HL-60/S4 (cell line): ENCODE measurements at regions not wholly inside any gene's neighbourhood (a gene's known extent, or its start where the extent isn't known, plus 50 kb on each side); places are given as distances from the start of the nearest gene placed in this dataset.

Source experiments
- in situ Hi-C: fragments of 300-500 bp; cut with MboI; formaldehyde crosslinking; loops from 2 replicates; pipeline ENCODE4 v1.14.3; 2022; ENCODE audit warnings: low sequenced_read_pairs

DNA sequence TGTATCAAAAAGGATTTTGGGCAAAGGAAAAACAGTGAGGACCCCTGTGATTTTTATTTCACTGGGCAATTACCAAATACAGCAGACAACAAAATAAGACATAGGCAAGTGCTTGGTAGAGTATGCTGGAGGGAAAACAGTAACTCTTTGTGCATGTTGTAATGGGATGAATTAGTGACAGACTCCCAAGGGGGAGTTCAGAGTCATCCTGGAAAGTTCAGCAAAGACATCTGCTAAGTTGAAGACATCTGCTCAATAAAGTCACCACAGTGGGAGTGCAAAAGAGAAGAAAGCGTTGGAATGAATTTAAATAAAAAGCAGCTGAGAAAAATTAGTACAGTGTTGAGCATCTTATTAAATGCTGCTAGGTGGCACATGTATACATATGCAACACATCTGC is 378.8 kb upstream of the ISX start:
- in situ Hi-C loops, result no loop called here

DNA sequence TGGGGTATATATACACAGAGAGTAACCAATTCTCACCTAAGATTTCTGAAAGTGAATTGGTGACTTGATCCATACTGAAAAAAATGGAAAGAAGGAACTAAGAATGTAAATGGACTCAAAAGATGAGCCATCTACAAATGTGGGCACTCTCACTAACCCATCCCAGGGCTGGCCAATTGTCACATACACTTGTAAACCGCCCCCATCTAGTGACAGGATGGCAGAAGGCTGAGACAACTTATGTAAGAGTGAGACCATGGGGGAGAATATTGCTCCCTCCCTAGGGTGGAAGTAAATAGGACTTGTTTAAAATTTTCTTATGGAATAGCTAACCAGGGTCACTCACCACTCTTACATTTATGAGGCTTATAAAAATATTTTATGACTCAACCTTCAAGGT is 377.1 kb upstream of the ISX start:
- in situ Hi-C loops, result no loop called here

DNA sequence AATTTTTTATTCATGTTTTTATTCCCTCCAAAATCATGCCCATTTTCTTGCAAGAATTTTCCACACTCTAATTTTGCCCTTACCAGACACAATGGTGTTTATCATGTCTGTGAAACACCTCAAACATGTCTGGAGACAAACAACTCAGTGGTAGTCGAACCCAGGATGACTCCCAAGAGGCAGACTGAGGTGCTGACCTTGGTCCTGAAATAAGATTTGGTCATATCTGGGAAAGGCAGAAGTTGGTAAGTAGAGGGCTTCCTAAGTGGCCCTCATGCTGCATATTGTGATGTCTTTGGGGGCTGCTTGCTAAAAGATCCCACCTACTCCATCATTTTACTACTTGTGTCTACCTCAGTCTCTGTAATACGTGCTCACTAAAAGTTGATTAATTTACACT is 369.4 kb upstream of the ISX start:
- in situ Hi-C loops, result no loop called here

DNA sequence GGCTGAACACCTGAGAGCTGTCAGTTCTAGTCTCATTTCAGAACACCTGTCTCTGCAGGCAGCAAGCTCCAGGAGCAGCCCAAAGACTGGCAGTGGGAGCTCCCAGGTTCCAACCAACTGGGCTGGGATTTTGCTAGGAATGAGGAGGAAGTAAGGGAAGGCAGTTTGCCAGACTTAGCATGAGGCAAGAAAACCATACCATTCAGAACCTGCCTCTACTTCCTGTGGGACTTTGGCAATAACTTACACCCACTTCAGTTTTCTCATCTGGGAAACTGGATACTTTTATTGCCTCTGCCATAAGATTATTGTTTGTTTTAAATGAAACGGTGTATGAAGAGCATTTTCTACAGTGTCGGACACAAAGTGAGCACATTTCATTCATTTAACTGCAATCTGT is 363.7 kb upstream of the ISX start:
- in situ Hi-C loops, result no loop called here

DNA sequence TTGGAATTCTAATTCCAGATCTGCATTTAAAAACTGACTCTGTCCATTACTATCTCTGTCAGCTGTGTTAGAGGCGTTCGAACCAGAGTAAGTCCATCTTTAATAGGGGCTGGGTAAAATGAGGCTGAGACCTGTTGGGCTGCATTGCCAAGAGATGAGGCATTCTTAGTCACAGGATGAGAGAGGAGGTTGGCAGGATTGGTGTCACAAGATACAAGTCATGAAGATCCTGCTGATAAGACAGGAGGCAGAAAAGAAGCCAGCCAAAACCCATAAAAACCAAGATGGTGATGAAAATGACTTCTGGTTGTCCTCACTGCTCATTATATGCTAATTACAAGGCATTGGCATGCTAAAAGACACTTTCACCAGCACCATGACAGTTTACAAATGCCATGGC is 356.3 kb upstream of the ISX start:
- in situ Hi-C loops, result no loop called here

DNA sequence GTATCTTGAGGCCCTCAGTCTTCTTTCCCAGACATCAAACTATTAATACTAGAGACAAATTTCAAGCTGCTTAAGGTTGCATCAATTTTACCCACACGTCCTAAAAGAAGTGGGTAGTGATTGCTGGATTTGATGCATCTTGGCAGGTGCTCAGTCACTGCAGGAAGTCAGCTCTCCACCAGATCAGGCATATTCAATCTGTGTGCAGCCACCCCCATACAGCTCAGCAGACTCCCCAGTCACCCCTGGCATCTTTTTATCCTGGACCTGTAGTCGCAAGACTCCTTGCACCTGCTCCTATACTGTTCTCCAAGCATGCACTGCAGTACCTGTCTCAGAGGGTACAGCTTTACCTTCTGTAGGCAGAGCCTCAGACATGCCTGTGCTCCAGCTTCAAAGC is 343.1 kb upstream of the ISX start:
- in situ Hi-C loops, result no loop called here

DNA sequence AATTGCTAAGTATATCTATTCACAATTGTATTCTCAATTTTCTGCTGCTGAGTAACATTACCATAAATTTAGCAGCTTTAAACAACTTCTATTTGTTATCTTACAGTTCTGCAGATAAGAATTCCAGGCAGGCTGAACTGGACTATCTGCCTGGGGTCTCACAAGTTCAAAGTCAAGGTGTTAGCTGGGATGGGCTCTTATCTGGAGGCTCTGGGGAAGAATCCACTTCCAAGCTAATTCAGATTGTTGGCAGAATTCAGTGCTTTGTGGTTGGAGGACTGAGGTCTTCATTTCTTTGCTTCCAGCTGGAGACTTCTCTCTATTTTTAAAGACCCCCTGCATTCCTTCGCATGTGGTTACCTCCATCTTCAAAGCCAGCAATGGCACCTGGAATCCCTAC is 329.9 kb upstream of the ISX start:
- in situ Hi-C loops, result no loop called here

DNA sequence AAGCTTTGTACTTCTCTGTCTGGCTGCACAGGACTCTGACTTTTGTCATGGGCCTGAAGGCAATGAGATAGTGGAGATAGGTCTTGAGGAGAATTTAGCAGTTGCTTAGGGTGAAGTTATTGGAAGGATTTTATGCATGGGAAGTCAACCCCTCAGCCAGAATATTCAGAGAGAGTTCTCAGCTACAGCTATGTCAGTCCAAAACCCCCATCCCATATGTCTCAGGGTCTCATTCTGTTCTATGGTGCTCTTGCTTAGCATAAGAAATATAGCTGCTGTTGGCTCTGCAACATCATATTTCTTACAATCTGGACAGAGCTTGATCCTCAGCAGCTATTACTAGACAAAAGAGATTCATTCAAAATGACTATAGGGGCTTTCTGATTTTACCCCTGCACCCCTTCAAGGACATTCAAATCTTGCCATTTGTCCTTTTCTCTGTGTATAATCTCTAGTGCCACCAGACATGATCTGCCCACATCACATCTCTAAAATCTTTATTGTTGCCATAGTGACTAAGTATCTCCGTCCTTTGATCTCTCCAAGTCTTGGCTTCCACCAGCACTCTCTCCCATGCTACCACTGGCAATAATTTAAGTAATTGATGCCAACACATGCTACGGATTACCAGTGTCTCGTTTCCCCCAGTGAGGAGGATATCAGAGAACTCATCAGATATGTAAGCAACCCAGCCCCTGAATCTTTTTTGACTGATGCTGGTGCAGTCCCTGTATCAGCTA is 327.1 kb upstream of the ISX start:
- in situ Hi-C loops, result no loop called here

DNA sequence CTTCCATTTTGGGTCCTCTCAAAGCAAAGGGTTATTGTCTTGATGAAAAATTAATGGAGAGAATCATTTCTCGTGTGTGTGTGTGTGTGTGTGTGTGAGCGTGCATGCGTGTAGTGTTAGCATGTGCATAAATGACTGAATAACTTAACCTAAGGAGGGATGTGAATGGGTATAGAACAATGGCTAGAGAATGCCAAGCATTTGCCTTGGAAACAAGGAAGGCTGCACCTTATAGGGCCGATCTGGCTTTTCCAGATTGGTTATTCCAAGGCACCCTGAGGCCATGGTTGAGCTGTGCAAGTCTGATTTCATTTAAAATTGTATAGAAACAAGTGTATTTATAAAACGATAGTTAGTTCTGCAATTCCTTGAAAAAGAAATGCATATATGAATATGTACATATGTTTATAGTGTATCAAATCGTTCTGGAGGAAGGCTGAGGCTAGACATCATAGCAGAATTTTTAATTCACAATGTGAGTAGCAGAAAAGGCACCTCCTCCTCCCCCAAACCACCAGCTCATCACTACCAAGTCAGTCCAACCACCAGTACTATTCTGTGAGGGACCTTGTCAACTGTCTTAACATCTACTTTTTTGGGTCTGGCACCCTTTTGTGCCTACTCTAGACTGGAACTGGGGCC is 322.7 kb upstream of the ISX start:
- in situ Hi-C loops, result no loop called here

DNA sequence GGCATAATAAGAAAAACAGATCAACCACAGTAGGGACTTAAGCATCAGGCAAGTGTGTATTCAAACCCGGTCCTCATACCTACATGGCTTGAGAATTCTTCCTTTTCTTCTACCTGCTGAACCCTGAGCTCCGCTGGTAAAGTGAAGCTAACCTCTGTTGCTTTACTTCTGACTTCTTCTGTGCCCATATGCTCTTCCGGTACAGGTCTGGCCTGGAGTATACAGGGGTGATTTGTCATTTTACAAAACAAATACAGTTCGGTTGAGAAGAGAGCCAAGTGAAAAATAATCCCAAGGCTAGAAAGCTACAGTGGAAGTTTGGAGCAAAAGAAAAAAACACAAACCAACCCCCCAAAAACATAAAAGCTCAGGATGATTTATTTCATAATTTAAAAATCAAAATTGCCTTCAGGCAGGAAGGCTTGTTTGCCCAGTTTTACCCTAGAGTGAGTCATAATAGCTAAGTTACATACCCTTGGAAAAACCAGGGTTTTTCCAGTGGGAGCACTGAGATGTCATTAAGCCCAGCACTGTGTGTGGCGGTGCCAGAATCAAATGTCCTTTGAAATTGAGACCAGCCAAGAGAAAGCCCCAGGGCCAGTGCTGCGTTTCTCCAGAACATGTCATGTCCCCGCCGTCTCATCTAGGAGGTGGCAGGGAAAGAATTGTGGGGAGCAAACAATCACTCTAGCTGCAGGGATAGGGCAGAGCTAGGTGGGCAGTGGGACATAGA is 305.5 kb upstream of the ISX start:
- in situ Hi-C loops, result no loop called here

DNA sequence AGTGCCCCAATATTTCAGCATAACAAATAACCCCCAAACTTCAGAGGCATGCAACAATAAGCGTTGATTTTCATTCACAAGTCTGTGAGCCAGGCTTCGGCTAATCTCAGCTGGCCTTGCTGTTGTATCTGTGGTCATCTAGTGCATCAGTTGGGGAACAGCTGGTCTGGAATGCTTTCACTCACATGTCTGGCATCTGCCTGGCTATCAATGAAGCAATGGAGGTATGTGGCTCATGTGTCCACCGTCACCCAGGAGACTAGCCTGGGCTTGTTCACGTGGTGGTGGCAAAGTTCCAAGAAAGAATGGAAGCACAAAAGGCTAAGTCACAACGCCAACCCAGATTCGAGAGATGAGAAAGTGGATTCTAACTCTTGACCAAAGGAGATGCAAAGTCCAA is 304.8 kb upstream of the ISX start:
- in situ Hi-C loops, result no loop called here

DNA sequence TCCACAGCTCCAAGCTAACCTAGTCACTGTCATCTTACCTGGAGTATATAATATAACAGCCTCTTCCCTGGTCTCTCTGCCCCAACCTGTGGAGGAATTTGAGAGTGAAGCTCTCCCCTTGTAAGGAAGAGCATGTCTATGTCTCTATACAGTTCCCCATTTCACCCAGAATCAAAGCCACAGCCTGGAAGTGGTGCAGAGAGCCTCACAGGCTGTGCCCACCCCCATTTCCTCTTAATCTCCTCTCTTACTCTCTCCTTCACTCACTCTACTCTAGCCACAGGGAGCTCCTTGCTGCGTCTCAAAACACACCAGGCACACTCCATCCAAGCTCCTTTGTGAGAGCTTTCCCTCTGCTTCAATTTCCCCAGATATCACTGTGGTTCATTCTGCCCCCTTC is 302.5 kb upstream of the ISX start:
- in situ Hi-C loops, result no loop called here

DNA sequence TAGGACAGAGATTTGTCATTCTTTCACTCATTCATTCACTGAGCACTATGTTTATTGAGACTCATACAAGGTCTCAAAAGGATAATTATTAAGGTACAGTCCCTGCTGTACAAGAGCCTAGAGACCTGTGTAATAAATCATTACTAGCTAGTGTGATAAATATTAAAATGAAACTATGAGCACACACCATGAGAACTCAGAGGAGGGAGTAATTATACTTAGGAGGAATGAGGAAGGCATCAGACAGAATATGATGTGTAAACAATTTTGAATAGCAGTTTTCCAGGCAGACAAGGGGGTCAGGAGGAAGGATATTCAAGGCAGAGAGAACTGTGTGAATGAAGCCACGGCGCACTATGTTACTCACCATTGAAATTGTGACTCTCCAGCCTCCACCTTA is 300.8 kb upstream of the ISX start:
- in situ Hi-C loops, result no loop called here

DNA sequence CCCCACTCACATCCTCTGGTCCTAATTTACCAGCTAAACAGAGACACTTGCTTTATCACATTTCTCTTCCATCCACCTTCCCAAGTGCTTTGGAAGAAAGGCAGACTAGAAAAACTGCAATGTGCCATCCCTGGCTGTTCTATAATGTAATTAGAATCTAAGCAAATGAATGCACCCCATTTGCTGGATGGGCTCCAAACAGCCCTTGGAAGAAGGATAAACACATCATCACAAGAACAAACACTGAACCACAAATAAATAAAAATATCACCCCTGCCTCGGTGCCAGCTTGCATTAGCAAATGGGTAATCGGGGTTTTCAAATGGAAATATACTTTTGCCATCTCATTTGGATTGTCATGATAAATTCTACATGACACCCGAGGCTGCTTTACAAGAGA is 296.6 kb upstream of the ISX start:
- in situ Hi-C loops, result no loop called here

DNA sequence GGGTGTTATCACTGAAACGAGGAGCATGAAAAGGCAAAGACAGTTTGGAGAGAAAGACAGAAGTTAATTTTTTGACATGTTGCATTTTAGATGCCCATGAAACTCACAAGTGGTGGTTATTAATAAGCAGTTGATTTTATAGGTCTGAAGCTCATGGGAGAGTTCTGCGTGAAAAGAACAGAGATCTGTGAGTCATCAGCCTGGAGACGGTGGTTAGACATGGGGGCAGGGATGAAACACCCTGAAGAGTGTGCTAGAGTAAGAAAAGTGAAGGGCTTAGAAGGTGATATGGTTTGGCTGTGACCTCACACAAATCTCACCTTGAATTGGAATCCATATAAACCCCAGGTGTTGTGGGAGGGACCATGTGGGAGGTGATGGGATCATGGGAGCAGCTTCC is 289.1 kb upstream of the ISX start:
- in situ Hi-C loops, result no loop called here

DNA sequence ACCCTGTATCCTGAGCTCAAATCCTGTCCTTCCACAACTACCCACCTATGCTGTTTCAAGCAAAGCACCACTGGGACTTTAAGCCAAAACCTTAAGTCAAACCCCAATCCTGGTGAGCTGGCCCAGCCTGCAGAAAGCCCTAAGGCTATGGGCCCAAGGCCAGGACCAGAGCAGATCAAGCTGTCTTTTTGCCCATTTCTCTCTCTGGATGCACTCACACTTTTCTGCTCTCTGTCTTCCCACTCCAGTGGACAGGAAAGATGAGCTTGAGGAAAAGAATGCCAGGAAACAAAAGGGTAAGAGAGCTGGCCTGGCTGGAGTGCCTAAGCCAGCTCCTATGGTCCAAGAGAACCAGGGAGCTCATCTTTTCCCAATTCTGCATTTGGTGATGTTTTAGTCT is 284.3 kb upstream of the ISX start:
- in situ Hi-C loops, result no loop called here

DNA sequence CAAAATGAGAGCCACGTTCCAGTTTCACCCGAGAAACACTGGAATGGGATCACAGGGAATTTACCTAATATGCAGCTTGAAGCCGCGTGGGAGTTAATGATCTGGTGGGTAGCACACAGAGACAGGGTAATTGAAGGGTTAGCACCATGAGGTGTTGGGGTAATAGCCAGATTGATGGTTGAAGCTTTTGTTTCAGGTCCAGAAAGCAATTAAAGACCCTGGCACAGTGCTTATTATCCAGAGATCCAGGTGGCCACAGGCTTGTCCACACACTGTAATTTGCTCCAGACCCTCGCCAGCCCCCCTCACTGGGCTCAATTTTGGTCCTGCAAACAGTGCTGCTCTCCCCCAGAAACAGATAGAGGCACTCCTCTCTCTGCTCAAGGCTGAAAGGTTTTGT is 282.5 kb upstream of the ISX start:
- in situ Hi-C loops, result no loop called here

DNA sequence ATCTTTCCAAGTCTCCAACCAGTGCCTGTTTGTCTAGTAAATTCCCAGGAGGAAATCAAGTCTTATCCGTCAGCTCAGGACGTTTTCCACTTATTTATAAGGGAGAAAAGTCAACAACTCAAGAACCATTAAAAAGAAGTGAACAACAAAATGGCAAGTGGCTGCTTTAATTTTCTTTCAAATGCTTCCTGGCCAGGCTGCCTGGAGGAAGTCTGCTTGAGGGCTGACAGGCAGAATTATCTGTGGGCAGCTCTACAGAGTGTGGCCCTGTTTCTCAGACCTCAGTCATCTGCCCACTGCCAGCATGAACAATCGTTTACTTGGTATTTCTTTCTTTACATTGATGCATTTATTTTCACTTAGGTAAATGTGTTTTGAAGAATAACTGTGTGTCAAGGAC is 281.9 kb upstream of the ISX start:
- in situ Hi-C loops, result no loop called here

DNA sequence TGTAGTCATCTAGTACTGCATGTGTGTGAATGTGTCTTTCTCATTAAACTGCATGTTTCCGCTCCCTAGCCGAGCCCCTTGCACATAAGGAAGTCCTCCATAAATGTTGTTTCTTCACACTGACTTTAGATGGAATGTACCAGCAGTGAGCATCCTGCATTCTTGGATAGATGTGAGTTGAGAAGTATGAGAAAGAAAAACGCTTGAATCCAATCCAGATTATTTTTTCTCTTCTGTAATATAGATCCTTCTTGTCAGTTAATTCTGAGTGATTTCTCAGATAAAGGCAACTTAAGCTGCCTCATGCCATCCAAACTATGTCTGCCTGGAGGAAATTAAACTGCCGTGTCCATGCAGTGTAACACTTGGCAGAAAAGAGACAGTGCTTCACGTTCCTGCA is 268.1 kb upstream of the ISX start:
- in situ Hi-C loops, result no loop called here

DNA sequence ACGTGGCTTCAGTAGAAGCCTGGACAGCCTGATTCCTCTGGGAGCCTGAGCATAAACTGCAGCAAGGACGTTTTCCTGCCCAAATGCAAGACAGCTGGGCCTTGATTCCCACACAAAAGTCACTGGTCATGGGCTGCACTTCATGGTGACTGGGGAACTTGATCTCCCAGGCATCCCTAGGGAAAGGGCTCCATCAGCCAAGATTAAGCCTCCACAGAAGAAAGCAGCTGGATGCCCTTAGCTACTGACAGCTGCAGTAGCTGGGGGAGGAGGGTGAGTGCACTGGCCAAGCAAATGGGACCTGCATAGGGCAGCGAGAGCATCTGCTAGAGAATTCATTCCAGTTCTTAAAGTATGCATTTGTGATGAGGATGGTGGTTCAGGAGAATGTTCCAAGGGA is 267.4 kb upstream of the ISX start:
- in situ Hi-C loops, result no loop called here

DNA sequence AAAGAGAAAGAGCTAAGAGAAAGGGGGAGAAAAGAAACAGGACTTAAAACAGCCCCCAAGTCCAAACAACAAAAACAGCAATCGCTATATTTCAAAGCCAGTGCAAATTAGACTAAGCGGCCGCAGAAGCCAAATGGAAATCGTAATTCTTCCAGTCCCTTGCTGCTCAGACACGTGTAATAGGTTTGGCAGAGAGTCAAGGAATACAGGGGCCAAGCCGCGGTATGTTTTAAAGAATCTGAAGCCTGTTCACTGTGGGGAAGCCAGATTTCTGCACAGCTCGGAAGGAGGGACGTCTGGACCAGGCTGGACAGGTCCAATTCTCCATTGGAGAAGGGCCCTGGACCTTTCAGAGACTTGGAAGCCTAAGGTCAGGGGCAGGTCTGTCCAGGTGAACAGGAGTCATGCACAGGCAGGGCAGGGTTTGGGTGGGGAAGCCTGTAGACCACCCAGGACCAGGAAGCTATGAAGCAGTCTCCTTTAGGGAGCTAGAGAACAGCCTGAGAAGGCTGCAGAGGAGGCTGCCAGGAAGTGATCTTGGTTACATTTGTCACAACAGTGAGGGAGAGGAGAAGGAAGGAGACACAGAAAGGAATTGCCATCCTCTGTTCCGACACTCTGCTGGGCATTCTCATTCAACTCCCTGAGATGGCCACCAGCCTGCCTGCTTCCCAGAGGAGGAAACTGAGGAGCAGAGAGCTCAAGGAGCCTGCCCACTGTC is 265.5 kb upstream of the ISX start:
- in situ Hi-C loops, result no loop called here

DNA sequence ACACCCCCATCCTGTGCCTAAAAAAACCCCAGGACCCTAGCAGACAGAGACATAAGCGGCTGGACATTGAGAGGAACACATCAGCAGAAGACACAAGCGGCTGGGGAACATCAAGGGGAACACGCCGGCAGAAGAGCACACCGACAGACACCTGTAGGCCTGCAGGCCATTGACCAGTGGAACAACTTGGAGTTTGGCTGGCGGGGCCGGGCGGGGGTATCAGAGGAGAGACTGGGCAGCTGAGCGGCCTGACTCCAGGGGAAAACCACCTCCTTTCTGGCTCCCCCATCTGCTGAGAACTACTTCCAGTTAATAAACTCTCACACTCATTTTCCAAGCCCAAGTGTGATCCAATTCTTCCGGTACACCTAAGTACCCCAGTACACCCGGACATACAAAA is 264.7 kb upstream of the ISX start:
- in situ Hi-C loops, result no loop called here
